Stimulated activated CD4-positive, alpha-beta T cell treated with anti-CD3 and anti-CD28 coated beads, Interleukin-2, amount 100 ng/mL, for 24 hours (primary cell): ENCODE measurements at regions not wholly inside any gene's neighbourhood (a gene's known extent, or its start where the extent isn't known, plus 50 kb on each side); places are given as distances from the start of the nearest gene placed in this dataset.

Experiments
- DNase-seq, 2 donors: peaks; one replicate each; pipeline ENCODE4 v3.0.0-alpha.2; 2020

- DNase-seq = no peak
These were observed 53.0 kb upstream of the CPEB4 start for GRCh38 chr5:173835131-173835530.

GRCh38 chr5:173835661-173836060 is 52.5 kb upstream of the CPEB4 start:
- DNase-seq = no peak

DNA sequence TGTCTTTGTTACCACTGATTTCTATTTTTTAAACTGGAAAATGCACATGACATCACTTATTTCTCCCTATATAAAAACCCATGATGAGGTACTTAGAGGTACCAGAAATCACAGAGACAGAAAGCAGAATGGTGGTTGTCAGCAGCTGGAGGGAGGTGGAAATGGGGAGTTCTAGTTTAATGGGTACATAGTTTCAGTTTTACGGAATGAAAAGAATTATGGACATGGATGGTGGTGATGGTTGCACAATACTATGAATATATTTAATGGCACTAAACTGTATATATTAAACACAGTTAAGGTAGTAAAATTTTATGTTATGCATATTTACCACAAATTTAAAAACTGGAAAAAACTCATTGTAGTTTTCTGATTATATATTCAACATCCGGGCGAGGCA is 50.5 kb upstream of the CPEB4 start:
- DNase-seq = no peak
